GM19372 (cell line): ENCODE measurements at regions not wholly inside any gene's neighbourhood (a gene's known extent, or its start where the extent isn't known, plus 50 kb on each side); places are given as distances from the start of the nearest gene placed in this dataset.
"Not testable (repeated sequence)": the region's sequence is repeated elsewhere in the genome, so short reads cannot be mapped to it uniquely, and the experiment has no call there.

ENCODE experiments used
- ATAC-seq: cut with Tn5 transposase; IDR thresholded peaks from one replicate; pipeline ENCODE4 v1.9.1; 2021; ENCODE audit warnings: mild to moderate bottlenecking, low read depth, moderate library complexity; ENCODE audit not compliant: unreplicated experiment

DNA sequence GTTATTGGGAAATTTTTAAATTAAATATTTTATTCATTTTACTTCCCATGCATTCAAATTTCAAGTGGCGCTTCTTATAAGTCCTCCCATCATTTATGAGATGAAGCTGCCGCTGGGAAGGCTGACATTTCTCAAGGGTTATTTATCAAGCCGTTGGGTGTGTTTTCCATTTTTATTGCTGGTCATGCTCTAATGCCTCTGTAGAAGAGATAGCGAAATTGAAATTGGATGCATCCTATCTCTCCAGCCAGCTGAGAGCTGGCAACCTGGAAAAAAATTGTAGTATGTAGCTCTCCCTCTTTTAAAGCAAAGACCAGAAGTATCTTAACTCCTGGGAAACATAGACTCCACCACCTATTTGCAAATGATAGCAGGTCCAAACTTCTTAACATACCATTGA lies 135.9 kb downstream of the C6orf118 start:
- no peak for ATAC-seq

DNA sequence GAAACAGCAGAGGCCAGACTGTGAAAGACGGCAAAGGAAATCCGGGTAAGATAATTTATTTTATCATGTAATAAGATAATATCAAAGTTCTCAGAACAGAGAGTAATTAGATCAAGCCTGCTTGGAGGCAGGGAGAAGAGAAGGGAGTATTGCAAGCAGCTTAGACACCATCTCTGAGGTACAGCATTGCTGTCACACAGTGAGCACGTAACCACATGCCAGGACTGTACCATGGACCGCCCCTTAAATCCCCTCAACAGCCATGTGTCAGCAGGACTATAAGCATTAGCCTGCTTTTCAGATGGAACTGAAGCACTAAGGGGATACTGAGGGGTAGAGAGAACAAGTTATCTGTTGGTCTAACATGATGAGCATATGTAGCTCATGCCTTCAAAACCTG lies 141.5 kb downstream of the C6orf118 start:
- ATAC-seq = no peak

DNA sequence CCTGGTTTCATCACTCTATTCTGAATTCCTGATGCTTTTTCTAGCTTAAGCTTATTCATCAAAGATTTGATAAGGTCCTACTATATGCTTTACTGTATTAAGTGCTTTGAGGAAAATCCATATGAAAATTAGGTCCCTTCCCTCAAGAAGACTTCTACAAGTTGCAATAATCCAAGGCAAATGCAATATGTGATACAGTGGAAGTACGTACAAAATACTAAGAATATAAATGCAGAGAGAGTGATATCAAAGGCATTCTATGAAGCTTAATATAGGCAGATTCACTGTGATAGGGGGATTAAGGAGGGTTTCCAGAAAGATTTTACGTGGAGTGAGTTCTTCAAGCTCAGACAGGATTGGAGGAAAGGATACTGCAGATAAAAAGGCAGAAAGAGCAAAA lies 142.1 kb downstream of the C6orf118 start:
- no peak for ATAC-seq

DNA sequence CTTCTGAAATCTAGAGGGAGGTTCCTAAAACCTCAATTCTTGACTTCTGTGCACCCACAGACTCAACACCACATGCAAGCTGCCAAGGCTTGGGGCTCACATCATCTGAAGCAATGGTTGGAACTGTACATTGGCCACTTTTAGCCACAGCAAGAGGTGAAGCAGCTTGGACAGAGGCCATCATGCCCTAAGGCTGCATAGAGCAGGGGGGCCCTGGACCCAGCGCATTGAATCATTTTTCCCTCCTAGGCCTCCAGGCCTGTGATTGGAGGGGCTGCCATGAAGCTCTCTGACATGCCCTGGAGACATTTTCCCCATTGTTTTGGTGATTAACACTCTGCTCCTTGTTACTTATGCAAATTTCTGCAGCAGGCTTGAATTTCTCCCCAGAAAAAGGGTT lies 145.9 kb downstream of the C6orf118 start:
- ATAC-seq = no peak

DNA sequence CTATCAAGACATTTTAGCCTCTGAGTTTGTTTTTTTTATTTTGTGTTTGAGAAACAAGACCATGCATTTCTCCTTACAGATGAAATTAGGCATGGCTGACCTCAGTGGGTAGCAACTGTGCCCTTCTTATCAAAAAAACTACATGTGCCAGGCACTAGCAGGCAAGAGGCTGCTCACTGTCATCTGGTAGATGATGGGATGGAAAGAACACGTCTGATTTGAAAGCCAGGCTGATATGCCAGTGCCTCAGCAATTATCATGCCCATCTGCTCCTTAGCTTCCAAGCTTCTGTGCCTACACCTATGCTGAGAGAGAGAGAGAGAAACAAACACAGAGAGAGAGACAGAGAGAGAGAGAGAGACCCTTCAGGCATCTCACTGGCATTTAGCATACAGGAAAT lies 149.9 kb downstream of the C6orf118 start:
- ATAC-seq = no peak

DNA sequence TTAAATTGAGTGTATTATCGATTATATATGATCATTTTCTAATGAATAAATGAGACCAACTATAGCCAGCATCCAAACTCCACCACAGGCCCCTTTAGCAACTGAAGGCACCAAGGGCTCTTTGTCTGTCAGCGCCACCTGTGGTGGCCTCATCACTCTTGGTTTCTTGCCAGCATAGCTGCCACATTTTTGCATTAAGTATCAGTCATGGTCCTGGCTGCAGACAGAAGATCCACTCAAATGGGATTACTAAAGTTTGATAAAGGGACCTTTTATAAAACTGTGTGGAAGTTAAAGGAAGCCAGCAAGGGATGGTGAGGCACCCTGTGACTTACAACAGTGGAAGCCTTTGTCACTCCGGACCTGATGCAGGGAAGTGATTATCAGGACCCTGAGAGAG lies 162.9 kb downstream of the C6orf118 start:
- ATAC-seq = no peak

DNA sequence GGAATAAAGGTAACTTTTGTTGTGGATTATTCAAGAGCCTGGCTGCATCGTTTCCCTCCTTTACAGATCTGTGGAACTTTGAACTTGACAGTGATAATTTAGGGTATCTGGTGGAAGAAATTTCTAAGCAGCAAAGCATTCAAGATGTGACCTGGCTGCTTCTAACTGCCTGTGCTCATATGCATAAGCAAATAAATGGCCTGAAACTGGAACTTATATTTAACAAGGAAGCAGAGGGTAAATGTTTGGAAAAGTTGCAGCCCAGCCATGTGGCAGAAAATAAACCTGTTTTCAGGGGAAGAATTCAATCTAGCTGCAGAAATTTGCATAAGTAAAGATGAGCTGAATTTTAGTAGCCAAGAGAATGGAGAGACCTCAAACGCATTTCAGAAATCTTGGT lies 173.5 kb downstream of the C6orf118 start:
- ATAC-seq = no peak

DNA sequence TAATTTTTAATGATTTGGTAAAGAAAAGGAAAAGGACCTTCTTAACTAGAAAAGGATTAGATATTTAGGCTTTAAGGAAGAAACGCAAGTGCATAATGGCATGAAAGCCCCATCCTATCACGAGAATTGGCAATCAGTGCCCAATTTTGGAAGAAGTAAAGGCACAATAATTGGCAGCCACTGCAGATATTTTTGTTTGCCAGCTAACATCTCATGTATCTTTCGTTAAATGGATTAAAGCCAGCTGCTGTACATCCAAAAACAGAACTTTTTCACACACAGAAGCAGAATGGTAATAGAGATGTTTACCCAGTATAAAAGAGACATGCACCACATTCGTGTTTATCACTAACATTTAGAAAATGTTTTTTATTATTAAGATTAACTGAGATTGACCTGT lies 180.3 kb downstream of the C6orf118 start:
- ATAC-seq = no peak

DNA sequence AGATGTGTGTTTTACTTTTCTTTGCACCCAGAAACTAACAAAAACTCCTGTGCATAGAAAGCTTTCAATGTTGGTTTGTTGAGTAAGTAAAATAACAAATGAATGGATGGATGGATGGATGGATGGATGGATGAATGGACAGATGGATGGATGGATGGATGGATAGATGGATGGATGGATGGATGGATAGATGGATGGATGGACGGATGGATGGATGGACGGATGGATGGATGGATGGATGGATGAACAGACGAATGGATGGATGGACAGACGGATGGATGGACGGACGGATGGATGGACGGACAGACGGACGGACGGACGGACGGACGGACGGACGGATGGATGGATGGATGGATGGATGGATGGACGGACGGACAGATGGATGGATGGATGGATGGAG lies 181.7 kb downstream of the C6orf118 start:
- ATAC-seq = not testable (repeated sequence)

DNA sequence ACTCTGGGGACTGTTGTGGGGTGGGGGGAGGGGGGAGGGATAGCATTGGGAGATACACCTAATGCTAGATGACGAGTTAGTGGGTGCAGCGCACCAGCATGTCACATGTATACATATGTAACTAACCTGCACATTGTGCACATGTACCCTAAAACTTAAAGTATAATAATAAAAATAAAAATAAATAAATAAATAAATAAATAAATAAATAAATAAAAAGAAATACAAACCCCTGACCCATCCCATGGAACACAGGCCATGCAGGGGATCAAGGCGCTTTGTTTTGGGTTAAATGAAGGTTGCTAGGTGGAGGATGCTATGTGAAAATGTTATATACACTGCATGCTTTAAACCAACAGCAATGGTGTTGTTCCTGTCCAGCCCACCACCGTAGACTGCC lies 184.7 kb downstream of the C6orf118 start:
- ATAC-seq = not testable (repeated sequence)

DNA sequence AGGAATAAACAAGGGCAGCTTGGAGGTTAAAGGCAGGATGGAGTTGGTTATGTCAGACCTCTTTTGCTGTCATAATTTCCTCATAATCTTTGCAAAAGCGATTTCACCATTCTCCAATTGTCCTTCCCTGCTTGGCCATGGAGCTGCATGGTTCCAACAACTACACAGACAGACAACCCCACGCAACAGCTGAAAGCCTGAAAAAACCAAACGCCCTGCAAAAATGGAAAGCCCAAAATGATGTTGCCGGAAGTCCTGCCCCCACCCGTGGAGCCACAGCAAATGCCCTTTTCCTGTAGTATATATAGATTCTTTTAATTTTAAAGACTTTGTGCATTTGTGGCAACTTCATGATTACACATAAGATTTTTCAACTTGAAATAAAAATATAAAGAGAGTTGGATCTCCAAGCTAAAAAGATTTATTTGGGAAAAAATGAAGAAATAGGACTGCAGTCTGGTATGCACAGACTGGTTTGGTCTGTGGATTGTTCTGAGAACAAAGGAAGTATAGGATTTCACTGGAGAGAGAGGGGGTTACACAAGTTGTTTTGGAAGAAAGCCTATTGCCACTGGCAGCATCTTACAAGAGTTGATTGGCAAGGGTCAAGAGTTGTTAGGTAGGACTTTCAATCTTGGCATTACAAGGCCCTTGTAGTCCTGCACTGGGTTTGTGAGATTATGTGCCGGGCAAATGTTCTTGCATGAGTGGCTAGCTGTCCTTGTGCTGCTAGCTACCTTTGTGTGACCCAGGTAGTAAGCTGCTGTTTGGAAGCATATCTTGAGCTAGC lies 190.0 kb downstream of the C6orf118 start:
- no peak for ATAC-seq

DNA sequence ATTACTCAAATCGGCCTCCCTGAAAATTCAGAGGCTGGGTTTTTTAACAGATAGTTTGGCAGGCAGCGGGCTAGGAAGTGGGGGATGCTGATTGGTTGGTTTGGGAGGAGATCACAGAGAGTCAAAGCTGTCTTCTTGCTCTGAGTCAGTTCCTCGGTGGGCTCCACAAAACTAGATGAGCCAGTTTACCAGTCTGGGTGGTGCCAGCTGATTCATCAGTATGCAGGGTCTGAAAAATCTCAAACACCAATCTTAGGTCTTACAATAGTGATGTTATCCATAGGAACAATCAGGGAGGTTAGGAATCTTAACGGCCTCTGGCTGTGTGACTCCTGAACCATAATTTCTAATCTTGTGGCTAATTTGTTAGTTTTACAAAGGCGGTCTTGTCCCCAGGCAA lies 190.7 kb downstream of the C6orf118 start:
- ATAC-seq = no peak

DNA sequence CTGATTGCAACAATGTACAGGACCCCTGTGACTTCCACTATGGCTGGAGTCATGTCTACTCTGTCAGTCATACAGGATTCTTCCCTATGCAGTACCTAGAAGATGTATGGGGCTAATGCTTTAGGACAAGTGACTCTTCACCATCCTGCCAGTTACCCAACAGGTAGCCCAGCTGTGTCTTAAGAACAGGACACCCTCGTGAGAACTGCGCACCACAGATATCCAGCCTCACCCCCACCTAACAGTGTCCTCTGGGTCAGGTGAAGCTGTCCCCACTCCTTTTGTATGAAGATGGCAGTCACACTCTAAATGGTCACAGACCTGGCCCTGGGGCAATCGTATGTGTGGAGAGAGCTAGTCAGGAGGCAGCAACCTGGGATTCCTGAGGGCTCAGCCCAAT lies 191.6 kb downstream of the C6orf118 start:
- no peak for ATAC-seq

DNA sequence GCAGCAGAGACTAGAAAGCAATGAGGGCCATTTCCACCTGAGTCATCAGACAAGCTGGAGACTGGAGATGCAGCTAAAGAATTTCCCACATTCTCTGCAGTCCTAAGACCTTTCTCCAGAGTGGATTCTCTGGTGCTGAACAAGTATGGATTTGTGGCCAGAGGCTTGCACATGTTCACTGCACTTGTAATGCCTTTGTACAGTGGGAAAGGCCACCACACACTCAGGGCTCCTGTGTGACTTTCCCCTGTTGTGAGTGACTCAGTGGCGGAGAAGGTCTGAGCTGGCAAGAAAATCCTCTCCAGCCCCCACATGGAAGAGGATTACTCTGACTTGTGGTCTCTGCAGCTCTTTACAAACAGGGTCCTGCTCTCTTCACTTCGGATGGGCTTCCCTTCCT lies 192.3 kb downstream of the C6orf118 start:
- no peak for ATAC-seq

DNA sequence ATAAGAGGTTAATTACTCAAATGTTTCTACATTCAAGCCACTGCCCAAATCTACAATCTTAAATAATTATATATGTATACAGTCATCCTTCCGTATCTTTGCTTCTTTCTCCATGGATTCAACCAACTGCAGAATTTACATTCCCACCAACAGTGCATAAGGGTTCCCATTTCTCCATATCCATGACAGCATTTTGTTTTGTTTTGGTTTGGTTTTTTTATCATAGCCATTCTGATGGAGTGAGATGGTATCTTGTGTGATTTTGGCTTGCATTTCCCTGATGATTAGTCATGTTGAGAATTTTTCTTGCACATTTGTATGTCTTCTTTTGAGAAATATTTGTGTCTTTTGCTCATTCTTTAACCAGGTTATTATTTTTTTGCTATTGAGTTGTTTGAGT lies 198.5 kb downstream of the C6orf118 start:
- ATAC-seq = no peak

DNA sequence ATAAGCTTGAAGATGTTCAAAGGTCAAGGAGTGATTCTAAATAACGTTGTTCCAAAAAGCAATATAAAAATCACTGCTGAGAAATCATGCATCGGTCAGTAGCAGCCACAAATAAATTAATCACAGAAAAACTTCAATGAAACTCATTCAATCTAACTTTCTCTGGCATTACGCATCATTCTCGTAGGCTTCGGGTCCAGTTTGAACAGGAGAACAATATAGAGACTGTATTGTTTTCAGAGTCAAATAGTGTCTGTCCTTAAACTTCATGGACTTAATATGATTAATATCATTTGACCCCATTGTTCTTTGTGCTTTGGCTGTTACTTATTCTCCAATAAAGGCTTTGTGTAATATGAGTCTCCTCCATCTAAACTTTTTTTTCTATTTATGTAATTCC lies 200.4 kb downstream of the C6orf118 start:
- no peak for ATAC-seq

DNA sequence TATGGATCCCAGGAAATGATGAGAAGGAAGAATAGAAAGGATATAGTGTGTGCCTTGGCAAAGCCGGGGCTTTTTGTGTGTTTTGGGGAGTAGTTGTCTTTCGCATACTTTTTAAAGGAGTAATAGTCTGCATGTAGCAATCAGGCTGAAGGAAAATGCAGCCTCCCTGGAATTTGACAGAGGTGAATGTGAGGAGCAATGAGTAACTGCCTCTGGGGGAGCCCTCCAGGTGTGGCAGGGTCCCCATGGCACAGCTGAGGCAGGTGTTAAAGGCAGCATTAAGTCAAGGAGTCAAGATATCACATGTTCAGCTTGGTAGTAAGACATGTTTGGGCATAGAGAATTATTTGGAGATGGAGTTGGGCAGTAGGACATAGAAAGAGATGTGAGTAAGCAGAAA lies 203.1 kb downstream of the C6orf118 start:
- ATAC-seq = no peak

DNA sequence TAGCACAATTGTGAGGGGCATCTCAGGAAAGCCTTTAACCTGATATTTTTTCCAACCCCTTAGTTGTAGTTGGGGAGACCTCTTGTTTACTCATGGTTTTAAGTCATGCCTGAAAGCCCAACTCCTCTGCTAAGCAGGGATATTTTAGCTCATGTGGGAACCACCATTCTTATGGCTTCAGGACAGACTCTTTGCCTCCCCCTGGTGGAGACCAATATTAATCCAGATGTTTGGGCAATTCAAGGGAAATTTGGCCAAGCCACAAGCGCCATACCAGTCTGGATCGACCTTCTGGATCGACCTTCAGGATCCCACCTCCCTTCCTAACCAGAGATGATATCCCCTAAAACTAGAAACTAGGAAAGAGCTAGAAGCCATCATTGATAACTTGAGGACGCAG lies 211.2 kb downstream of the C6orf118 start:
- no peak for ATAC-seq

DNA sequence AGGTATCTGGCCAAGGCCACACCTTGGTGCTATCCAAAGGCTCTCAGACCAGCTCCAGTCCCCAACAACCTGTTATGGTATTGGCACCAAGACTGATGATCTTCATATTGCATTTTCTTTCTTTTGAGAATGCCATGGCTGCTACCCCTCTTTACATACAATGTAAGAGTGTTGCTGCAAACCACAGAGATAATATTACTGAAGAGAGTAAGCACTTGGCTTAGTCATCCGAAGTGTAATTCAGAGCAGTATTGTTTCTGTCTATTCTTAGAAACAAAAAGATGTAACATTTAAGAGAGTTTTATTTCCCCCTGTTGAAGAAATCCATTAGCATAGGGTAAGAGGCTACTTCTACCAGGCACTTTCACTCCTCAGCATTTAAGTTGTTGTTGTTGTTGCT lies 212.5 kb downstream of the C6orf118 start:
- ATAC-seq = no peak

DNA sequence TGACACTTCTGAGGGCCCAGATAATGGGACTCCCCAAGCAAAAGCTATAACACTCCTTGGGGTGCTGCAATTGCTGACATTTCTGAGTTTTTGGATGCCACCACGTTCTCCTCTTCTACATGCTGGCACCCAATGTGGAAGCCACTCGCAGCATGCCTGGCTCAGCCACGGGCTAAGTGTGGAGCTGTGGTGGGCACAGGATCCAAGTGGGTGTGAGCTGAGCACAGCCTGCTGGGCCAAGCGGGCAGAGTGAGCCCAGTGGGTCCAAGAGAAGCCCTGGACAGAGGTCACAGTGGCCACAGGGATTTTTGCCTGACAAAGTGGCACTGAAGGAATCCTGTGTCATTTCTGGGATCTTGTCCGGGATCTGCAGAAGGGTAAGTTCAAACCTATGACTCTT lies 213.2 kb downstream of the C6orf118 start:
- ATAC-seq = no peak

DNA sequence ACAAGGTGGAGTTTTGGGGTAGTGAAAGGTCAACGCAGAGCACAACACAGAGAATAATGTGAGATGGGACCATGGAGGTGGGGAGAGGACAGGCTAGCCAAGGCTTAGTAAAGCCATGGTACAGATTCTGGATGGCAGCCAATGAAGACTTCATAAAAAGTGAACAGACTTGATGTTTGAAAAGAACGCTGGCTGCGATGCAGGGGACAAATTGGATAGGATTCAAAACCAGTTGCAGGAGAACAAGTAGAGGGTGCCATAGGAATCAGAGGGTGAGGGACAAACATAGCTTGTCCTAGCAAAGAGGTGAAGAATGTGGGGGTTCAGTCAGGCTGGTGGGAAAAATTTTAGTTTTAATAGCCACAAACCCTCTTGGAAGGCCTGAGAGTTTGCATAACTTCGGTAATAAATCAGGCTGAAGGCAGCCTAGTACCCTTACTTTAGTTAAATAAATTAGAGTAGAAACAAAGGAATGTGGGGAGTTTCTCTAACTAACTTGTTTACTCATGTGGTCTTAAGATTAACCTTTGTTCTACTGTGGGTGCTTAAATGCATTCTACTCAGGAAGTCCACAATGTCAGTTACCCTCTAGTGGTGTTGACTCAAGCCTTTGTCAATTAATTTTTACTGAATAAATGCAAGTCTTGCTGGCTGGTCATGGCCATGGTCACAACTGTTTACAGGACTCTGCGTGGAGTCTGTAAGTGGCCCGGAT lies 216.4 kb downstream of the C6orf118 start:
- no peak for ATAC-seq

DNA sequence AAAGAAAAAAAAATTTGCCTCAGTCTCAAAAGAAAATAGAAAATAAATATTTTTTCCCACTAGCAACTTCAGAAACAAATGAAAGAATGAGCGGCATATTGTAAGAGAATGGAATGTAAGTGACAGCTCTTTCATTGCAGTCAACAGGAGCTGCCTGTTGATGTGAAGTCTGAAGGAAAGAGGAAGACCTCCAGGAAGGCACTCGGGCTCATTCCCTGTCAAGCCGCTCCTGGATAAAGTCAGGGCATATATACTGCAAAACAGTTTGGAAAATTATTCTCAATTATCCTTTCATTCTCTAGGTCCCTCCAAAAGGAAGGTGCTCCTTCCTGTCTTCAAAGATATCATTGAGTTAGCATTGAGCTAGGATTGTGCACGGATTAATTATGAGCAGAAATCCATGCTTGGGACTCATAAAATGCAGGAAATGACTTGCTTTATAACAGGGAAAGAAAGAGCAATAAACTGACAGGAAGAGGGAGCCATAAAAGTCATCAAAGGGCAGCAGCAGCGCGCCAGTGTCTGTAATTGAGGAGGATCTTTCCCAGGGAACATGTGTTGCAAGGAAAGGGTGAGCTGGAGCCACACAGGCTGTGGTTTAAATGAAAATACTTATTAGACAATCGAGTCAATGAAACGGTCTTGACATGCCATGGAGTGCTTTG lies 218.2 kb downstream of the C6orf118 start:
- ATAC-seq = no peak
